ENCODE measurements at regions not wholly inside any gene's neighbourhood (a gene's known extent, or its start where the extent isn't known, plus 50 kb on each side); places are given as distances from the start of the nearest gene placed in this dataset.

- TF ChIP-seq REST (IDR thresholded peaks at IDR 0.05; ENCODE audit: low read depth) (no peak), TCF7L2 (IDR thresholded peaks at IDR 0.05; ENCODE audit: borderline replicate concordance, extremely low read depth, insufficient read depth, insufficient read length) (no peak), ZBTB33 (IDR thresholded peaks at IDR 0.05; ENCODE audit: extremely low read depth, insufficient replicate concordance, low read length) (no peak), ATF3 (IDR thresholded peaks at IDR 0.05) (no peak), POLR2A (IDR thresholded peaks at IDR 0.05; ENCODE audit: borderline replicate concordance, extremely low read depth, insufficient read depth, insufficient read length) (no peak), SIN3A (IDR thresholded peaks at IDR 0.05; ENCODE audit: low read depth) (no peak), MAX (IDR thresholded peaks at IDR 0.05) (no peak)
Measured at GRCh38 chr3:194000100-194000499, 135.8 kb upstream of the HES1 start (continued).

- ChIA-PET CTCF (no interaction called here), POLR2A (no interaction called here)
- TF ChIP-seq SRF (IDR thresholded peaks at IDR 0.05; ENCODE audit: low read depth) = no peak
- TF ChIP-seq ELF1 (IDR thresholded peaks at IDR 0.05; ENCODE audit: borderline replicate concordance, low read depth) = no peak
- no peak for TF ChIP-seq RAD21 (IDR thresholded peaks at IDR 0.05; ENCODE audit: low read depth)
- no peak for TF ChIP-seq EZH2phosphoT487 (IDR thresholded peaks at IDR 0.05; ENCODE audit: borderline replicate concordance)
- no peak for TF ChIP-seq MAX (IDR thresholded peaks at IDR 0.05)
- TF ChIP-seq TCF7L2 (IDR thresholded peaks at IDR 0.05; ENCODE audit: borderline replicate concordance, extremely low read depth, insufficient read depth, insufficient read length) = no peak
- TF ChIP-seq SIN3A (IDR thresholded peaks at IDR 0.05; ENCODE audit: low read depth) = no peak
- no peak for TF ChIP-seq POLR2AphosphoS5 (IDR thresholded peaks at IDR 0.05; ENCODE audit: low read depth, low read length)
- TF ChIP-seq CBX3 (IDR thresholded peaks at IDR 0.05; ENCODE audit: low read depth) = no peak
- no peak for TF ChIP-seq ZBTB33 (IDR thresholded peaks at IDR 0.05; ENCODE audit: extremely low read depth, insufficient replicate concordance, low read length)
- no peak for TF ChIP-seq POLR2A (IDR thresholded peaks at IDR 0.05; ENCODE audit: borderline replicate concordance, extremely low read depth, insufficient read depth, insufficient read length)
- TF ChIP-seq ZNF274 (IDR thresholded peaks at IDR 0.05; ENCODE audit: low read depth, low read length) = no peak
- no peak for TF ChIP-seq ZFX (IDR thresholded peaks at IDR 0.05)
- no peak for TF ChIP-seq CEBPB (IDR thresholded peaks at IDR 0.05; ENCODE audit: low read depth)
- TF ChIP-seq SP1 (IDR thresholded peaks at IDR 0.05; ENCODE audit: low read depth) = no peak
- no peak for TF ChIP-seq JUND (IDR thresholded peaks at IDR 0.05)
Measured at GRCh38 chr3:194000712-194001111, 135.2 kb upstream of the HES1 start.

More at GRCh38 chr3:194000712-194001111, 135.2 kb upstream of the HES1 start:
- no peaks in the 10 kb centered on the region for H3K9me3 ChIP-seq (ENCODE audit: control insufficient read depth in 1 of 2, insufficient read depth in 1 of 2, low read depth in 1 of 2, low read length in 2 of 2)
- ATAC-seq (no peak), DNase-seq (ENCODE audit: low read depth, low spot score) (no peak)
- RAD21 ChIA-PET (ENCODE audit: low non-redundant PET in 1 of 2, low total read pairs in 2 of 2, uncharacterized antibody in 2 of 2, unreplicated experiment in 2 of 2) = no interaction called here
- no peak overlapping the region for H2AFZ ChIP-seq (ENCODE audit: low read depth, low read length, poor library complexity, severe bottlenecking)
- no peak overlapping the region for H3K9ac ChIP-seq (ENCODE audit: low read length)
- no peaks in the 10 kb centered on the region for H4K20me1 ChIP-seq (ENCODE audit: insufficient read depth)
- H3K4me1 ChIP-seq (ENCODE audit: control insufficient read depth in 1 of 2, insufficient read depth in 2 of 2, low read length in 2 of 2) = peaks cover 20 to 39% of the 10 kb centered on the region in 2 experiments
- intact Hi-C loops (cut with micrococcal nuclease) = loop anchor here (5.0 kb wide), 2 partner anchors 128 to 317 kb away; no protein-coding TSS in a partner anchor
- H3K4me3 ChIP-seq (replicated peaks in 1 of 2; ENCODE audit: low read depth in 1 of 2, low read length in 2 of 2) = no peak overlapping the region
- no peak overlapping the region for H3K27ac ChIP-seq (ENCODE audit: low read depth, low read length)
- H3K36me3 ChIP-seq (ENCODE audit: control insufficient read depth in 1 of 2, insufficient read depth in 2 of 2, low read length in 2 of 2) = no peaks in the 10 kb centered on the region
- BruUV-seq (replicated peaks) = no TSS peak
- no peaks in the 10 kb centered on the region for H3K9me2 ChIP-seq (ENCODE audit: insufficient read depth)
- no peak overlapping the region for H3K4me2 ChIP-seq (ENCODE audit: low read length)
- no peaks in the 10 kb centered on the region for H3K27me3 ChIP-seq (ENCODE audit: insufficient read depth, low read length)
- H3K79me2 ChIP-seq (ENCODE audit: insufficient read depth, low read length) = no peaks in the 10 kb centered on the region
